ENCODE measurements at regions not wholly inside any gene's neighbourhood (a gene's known extent, or its start where the extent isn't known, plus 50 kb on each side); places are given as distances from the start of the nearest gene placed in this dataset.
"Not testable (repeated sequence)": the region's sequence is repeated elsewhere in the genome, so short reads cannot be mapped to it uniquely, and the experiment has no call there.

- DNase-seq (ENCODE audit: extremely low read depth in 1 of 2, low read depth in 1 of 2): no peak
These were observed 493.5 kb downstream of the EBF1 start for GRCh38 chr5:158606233-158606632.

GRCh38 chr5:158602981-158603380 is 496.7 kb downstream of the EBF1 start:
- DNase-seq (ENCODE audit: extremely low read depth in 1 of 2, low read depth in 1 of 2): no peak

DNA sequence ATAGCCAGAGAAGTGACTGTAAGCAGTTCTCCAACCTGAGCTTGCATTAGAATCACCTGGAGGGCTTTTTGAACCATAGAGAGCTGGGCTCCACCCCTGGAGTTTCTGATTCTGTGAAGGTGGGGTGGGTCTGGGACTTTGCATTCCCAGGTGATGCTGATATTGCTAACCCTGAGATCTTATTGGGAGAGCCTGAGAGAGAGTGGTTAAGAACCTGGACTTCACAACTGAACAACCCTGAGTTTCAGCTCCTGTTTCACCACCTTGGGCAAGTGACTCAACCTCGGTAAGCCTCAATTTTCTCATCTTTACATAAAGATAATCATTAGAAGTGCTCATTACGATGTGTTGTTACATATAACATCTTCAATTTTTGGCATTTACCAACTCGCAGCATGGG is 498.6 kb downstream of the EBF1 start:
- DNase-seq (ENCODE audit: extremely low read depth in 1 of 2, low read depth in 1 of 2): no peak

DNA sequence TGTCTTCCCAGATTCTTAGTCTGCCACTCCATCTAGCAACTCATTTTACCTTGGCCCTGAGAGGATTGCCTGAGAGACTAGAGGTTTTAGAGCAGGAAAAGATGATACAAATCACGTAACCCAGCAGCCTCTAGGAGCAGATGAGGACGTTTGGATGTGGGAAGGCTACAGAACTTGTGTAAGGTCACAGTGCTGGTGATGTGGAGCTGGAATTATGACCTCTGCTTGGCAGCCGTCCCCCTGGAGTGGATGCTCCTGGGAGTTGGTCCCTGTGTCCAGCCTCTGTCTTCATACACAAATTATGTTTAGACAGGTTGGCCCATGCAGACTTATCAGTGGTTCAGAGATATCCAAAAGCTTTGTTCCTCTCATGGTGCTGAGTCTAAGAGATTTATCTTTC is 499.0 kb downstream of the EBF1 start:
- DNase-seq (ENCODE audit: extremely low read depth in 1 of 2, low read depth in 1 of 2): no peak

DNA sequence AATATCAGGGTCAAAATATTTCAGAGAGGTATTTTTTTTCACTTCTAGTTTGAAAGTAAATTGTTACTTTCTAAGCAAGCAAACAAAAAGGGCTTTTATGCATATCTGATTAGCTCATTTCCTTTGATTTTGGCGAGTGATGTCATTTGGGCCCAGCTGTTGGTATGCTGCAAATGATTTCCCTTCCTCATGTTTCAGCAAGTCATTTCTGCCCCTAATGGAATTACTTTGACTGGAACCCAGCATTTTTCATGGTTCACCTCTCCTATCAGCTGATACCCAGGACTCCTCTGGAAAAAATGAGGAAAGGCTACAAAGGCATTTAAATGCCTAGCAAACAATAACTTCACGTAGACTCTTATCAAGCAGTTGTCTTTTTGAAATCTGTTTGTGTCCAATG is 500.6 kb downstream of the EBF1 start:
- DNase-seq (ENCODE audit: extremely low read depth in 1 of 2, low read depth in 1 of 2): no peak

- DNase-seq (ENCODE audit: extremely low read depth in 1 of 2, low read depth in 1 of 2): no peak
These were observed 505.0 kb downstream of the EBF1 start for GRCh38 chr5:158594595-158595242.

GRCh38 chr5:158593925-158594324 is 505.8 kb downstream of the EBF1 start:
- no peak for DNase-seq (ENCODE audit: extremely low read depth in 1 of 2, low read depth in 1 of 2)

DNA sequence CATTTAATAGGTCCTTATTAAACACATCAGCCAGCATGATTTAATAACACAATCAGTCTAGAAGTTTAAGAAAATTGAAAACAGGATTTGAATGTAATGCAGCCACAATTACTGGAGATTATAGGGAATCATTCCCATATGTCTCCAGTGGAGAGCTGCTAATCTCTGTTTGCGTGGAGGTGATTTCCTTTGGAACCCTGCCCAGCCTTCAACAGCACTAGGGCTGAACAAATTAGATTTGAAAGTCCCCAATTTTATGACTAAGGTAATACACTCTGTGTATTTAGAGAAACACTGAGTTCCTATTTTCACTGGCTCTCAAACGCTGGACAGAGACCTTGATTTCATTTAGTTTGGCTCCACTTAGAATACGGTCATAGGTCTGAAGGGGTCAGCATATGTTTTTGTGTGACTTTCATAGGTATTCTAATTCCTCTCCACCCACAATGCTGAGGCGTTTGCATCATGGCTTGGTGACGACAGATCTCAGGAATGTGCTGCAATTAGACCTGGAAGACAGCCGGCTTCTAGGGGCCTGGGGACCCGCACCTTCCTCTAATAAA is 508.3 kb downstream of the EBF1 start:
- DNase-seq (ENCODE audit: extremely low read depth in 1 of 2, low read depth in 1 of 2): no peak

- no peak for DNase-seq (ENCODE audit: extremely low read depth in 1 of 2, low read depth in 1 of 2)
These were observed 508.9 kb downstream of the EBF1 start for GRCh38 chr5:158590746-158591300.

DNA sequence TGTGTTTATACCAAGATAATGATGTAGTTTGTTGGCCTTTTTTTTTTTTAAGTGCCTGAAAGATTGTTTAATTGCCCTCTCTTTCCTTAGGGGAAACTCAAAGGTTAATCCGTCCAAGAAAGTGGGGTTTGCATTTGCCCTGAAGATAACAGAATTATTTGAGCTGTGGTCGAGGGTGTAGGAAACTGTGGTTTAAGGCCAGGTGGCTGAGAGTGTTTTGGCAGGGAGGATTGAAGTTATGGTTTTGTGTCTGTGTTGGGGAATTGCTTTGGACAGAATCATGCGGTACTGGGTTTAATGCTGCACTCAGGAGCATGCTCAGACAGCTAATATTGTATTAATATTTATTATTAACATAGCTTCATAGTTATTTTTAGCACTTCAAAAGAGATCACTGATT is 509.8 kb downstream of the EBF1 start:
- DNase-seq (ENCODE audit: extremely low read depth in 1 of 2, low read depth in 1 of 2): no peak

DNA sequence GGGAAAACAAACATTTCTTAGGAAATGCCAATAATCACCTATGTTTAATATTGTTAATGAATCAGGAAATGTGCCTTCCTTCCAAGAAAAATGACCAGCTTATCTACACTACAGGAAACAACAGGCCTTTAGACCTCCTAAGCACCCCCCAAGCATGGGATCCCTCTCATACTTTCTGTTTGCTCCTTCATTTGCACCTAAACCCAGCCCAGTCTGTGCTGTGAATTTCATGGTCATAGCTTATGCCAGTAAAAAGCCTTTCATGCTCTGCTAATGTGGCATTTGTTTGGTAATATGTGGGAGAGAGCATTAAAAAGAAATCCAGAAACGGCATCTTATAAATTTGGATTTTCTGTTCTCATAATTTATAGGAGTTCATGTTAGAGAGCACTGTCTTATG is 511.1 kb downstream of the EBF1 start:
- DNase-seq (ENCODE audit: extremely low read depth in 1 of 2, low read depth in 1 of 2): no peak

DNA sequence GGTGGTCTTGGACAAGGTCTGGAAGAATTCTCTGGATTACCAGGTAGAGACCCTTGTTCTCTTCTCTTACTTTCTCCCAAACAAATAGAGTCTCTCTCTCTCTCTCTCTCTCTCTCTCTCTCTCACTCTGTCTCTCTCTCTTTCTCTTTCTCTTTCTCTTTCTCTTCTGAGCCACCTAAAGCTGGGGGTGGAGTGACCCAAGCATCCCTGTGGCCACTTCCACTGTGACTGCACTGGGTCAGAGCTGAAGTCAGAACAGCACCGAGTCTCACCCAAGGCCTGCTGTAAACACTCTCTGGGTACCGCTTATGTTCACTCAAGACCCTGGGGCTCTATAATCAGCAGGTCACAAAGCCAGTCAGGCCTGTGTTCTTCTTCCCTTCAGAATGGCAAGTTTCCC is 513.7 kb downstream of the EBF1 start:
- DNase-seq (ENCODE audit: extremely low read depth in 1 of 2, low read depth in 1 of 2): no peak

- DNase-seq (ENCODE audit: extremely low read depth in 1 of 2, low read depth in 1 of 2): not testable (repeated sequence)
These were observed 517.0 kb downstream of the EBF1 start for GRCh38 chr5:158582669-158583068.

- no peak for DNase-seq (ENCODE audit: extremely low read depth in 1 of 2, low read depth in 1 of 2)
These were observed 525.9 kb downstream of the EBF1 start for GRCh38 chr5:158573829-158574228.

DNA sequence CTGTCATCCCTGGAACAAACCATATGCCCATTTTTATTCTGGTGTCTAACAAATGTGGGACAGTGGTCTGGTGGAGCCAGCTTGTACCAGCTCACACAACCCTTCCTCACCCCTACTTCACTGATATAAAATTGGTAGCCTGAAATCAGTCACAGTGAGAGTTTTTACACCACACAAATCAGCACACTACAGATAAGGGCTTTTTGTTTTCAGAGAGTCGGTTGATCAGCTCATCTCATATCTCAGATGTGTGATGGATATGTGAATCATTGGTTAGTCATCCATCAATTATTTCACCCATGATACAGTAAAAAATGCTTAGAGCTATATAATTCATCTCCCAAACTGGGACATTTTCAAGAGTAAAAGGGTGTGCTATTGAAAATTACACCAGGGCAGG is 529.2 kb downstream of the EBF1 start:
- DNase-seq (ENCODE audit: extremely low read depth in 1 of 2, low read depth in 1 of 2): no peak

DNA sequence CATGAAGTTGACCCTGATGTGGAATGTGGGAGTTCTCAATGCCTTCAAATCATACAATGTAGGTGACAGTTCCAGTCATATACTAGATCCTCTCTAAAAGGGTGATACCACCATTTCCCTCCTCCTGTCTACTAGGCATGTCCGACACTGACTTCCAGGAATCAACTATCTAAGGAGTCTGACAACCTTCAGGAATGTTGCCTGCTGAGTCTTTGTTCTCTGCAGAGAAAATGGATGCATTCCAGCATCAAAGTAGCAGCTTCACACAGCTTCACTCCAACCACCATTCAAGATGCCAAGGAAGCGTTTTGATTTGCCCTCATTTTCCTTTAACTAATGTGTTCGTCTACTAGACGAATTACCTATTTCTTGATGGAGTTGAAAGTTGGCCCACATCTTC is 530.2 kb downstream of the EBF1 start:
- no peak for DNase-seq (ENCODE audit: extremely low read depth in 1 of 2, low read depth in 1 of 2)

- no peak for DNase-seq (ENCODE audit: extremely low read depth in 1 of 2, low read depth in 1 of 2)
These were observed 534.5 kb downstream of the EBF1 start for GRCh38 chr5:158565017-158565789.

DNA sequence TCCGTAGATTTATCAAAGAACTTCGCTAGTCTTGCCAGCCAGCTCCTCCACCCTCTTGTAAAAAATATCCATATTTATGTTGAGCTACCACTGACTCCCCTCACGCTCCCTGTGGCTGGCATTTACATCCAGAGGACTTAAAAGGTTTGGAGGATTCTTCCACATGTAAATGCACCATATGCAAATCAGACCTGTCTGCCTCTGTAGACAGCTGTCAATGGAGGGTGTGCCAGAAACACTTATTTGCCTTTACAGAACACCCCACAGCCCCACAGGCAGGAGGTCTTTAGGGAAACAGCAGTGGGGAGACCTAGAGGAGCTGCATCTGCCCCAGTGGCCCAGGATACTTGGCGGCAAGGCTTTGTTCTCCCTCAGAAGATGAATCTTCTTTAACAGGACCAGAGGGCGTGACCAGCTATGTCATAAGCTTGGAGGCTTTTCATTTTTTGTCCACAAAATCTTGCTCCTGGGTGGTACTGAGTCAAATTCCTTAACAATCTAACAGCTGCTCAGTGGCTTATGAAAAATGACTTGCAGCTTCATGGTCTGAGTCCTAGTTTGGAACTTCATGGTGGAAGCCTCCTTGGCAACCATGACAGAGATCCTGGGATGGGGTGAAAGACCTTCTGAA is 535.8 kb downstream of the EBF1 start:
- no peak for DNase-seq (ENCODE audit: extremely low read depth in 1 of 2, low read depth in 1 of 2)

GRCh38 chr5:158561562-158562190 is 538.0 kb downstream of the EBF1 start:
- no peak for DNase-seq (ENCODE audit: extremely low read depth in 1 of 2, low read depth in 1 of 2)

GRCh38 chr5:158560170-158560569 is 539.5 kb downstream of the EBF1 start:
- DNase-seq (ENCODE audit: extremely low read depth in 1 of 2, low read depth in 1 of 2): no peak

GRCh38 chr5:158559643-158560042 is 540.1 kb downstream of the EBF1 start:
- no peak for DNase-seq (ENCODE audit: extremely low read depth in 1 of 2, low read depth in 1 of 2)

Measured in stimulated activated CD8-positive, alpha-beta memory T cell treated with anti-CD3 and anti-CD28 coated beads, Interleukin-7, amount 100 ng/mL, for 48 hours (primary cell).